ENCODE measurements at regions not wholly inside any gene's neighbourhood (a gene's known extent, or its start where the extent isn't known, plus 50 kb on each side); places are given as distances from the start of the nearest gene placed in this dataset.

DNA sequence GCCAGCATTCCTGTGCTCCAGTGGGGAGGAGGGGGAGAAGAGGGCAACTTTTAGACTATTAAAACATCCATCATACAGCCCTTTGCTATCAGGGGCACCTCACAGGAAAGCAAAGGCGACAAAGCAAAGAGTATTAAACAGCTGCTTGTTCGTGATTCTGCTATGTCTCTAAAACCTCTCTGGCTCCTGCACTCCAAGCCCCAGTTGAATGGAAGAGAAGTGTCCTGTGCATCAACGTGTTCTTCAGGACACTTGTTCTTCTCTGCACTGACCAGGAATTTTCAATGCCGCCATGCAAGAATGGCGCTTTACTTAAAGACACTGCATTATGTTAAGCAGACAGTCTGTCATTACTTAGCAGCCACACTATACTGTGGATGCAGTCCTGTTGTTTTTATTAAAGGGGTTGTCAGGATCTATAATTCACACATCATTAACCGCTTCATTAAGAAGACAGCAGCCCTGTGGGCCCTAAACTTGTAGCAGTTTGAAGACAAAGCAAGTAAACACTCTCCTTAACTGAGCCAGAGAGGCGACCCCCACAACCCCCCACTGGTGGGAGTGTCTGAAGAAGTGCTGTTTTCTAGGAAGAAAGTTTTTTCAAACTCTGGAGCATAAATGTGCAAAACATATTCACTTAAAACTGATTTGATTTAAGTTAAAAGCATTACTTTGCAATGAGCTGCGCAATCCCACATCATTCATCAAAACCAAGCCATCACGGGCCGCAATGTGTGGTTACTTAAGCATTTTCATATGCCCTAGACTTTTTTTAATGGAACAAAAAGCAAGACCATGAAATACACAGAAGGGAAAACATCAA, 164.5 kb downstream of the ZNF608 start:
- no peak for DNase-seq

DNA sequence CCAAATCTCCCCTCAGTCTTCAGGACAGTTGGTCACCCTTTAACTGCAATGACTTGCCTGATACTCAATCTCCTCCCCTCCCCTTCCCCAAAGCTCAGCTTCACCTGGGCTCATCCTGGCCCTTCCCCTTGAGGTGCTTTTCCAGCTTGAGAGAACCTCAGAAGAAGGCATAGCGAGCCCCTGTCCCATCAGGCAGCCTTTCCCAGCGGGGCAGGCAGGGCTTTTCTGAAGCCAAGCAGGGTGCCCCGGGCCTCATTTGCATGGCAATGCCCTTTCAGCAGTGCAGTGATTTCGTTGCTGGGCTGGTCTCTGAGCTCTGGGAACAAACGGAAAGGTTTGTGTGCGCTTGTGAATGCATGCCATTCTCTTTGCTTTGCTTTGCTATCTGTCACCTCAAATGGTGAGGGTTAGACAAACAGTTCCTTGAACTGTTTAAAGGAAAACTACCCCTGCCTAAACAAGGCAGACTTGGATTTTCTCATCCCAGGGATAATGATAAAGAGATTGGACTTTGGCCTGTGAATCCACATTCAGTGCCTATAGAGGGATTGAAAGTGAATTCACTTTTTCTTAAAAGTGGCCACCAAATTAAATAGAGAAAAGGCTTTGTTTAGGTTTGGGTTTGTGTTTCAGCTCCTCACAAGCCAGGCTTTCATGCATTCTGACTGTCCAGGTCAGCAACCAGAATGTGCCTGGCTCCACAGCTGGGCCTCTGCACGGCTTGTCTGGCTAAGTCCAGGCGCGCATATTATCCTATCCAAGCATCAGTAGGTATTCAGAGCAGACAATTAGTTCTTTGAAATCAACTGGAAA, 165.3 kb downstream of the ZNF608 start:
- no peak for DNase-seq

DNA sequence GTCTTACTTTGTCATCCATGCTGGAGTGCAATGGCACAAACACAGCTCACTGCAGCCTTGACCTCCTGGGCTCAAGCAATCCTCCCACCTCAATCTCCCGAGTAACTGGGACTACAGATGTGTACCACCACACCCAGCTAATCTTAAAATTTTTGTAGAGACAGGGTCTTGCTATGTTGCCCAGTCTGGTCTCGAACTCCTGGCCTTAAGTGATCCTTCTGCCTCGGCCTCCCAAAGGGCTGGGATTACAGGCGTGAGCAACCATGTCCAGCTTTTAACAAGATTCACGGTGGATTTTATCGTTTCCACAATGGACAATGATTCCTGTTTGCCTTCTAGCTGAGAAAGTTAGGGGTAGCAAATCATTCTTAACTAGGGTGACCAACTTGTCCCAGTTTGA, 165.9 kb downstream of the ZNF608 start:
- no peak for DNase-seq

DNA sequence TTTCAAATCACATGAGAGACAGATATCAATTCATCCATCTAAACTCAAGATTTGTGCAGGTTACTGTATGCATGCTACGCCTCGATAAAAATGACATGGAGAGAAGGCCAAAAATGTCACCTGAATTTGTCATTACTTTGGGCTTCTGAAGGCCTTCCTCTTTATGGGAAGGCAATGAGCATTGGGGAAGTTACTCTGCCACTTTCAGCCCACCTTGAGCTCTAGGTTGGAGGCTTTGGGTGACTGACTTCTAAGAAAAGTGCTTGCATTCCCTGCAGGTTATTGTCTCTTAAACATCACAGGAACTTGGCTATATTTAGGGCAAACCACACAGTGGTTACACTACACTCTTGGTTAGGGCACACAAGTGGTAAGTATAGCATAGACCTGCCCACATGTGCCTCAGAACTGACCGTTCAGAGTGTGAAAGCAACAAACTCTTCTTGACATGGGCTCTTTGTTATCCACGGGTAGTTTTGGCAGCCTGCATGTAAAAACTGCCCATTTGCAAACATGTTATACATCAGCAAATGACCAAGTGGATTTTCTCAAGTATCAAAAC, 169.5 kb downstream of the ZNF608 start:
- no peak for DNase-seq

DNA sequence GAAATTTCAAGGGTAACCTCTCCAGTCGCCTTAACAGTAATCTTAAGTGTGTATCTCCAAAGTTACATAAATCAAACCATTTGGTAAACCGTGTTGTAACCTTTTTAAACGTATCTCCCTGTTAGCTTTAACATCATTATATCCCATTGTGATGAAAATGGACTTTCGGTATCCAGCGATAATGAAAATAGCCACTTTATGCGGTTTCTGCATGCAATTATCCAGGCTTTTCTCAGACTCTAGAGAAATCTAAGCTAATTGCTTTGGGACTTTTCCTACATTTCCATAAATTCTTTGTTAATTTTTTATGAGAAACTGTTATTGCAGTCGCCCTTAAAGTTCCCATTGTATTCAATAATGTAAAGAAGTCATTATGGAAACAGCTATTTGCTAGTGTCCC, 170.7 kb downstream of the ZNF608 start:
- DNase-seq: no peak

DNA sequence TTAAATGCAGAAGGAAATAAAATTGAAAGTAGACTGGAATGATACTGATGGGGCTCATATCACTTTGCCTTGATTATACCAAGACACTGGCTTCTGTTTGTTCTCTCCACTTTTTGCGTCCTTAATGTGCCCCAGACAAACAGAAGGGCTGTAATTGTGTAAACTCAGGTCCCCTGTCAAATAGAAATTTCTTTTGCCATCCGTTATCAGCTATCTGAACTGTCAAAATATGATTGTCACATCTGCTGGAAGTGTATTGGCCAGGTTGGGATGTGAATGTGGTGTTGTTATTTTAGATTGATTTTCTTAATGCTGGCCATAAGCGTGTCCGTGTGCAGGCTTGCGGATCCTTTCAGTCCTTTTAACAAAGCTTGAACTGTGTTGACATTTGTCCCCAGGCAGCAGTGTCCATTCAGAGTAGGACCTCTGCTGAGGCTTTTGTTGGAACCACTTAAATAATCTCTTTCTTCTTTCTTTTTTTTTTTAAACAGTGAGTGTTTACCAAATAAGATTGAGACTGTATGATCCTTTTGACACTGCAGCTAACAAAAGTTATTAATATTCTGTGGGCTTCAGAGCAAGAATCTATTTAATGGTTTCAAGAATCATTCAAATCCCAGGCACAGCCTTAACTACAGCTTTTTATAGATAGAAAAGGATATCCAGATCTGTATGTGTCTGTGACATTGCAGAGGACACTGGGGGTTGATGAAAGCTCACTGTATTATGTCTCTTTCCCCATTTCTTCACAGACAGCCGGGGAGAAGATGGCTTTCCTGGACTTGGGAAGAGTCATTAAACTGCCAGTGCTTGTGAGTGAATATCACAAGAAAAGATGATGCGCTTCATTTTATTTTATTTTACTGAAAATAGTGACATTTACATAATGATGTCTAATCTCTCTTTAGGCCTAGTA, 171.7 kb downstream of the ZNF608 start:
- no peak for DNase-seq

DNA sequence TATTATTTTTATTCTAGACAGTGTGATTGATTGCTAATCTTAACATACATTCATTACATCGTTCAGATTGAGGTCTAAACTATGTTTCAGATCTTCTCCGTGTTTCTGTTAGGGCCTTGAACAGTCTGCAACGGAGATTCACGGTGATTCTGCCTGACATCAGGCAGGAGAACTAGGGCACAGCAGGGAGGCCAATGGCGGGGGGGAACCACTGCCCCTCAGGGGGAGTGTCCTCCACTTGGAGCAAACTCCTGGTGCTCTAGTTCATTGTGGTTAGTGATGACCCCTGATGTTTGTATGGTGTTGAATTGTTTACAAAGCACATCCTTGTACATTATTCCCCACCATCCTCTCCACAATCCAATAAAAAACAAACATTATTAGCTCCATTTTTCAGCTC, 173.5 kb downstream of the ZNF608 start:
- no peak for DNase-seq

DNA sequence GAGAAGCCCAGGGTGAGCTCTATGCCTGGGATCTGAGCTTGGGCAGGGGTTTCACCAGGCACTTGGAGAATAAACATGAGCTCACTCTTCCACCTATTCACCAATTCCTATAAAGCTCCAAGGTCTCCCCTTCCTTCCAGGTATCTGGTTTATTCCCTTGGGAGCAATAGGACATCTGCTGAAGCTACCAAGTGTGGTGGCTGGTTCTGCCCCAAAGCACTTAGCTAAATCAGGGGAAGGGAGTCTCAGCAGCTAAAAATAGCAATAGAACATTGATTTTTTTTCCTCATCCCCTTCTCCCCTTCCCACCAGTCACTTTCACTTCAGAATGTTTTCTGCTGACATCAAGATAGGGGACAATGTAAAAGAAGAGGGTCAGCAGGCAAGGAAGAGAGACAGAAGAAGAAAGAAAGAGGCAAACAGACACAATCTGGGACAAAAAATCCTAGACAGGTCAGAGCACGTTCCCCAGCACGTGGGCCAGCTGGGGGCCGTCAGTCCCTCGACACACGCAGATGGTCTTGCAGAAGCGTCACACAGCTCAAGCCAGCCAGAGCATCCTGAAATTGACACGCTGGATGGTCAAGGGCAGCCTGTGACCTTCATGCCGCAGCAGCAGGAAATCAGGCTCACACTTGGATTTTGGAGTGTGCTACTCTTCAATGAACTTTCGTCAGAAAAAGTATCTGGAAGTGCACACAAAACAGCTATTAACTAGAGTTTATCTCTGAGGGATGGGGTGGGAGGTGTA, 176.0 kb downstream of the ZNF608 start:
- no peak for DNase-seq

DNA sequence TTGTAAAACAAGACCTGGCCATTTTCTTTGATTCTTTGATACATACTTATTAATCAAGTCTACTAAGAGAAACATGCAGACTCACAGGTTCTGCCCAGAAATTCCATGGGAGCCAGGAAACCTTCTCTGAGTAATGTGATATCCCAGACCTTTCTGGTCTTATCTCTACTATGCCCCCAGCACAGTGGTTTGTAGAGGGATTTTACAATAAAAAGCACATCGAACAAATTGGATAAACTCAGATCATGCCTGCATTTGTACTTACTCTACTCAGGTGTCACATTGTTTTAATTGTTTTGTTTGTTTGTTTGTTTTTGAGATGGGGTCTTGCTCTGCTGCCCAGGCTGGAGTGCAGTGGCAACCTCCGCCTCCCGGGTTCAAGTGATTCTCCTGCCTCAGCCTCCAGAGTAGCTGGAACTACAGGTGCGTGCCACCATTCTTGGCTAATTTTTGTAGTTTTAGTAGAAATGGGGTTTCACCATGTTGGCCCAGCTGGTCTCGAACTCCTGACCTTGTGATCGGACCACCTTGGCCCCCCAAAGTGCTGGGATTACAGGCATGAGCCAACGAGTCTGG, 179.5 kb downstream of the ZNF608 start:
- no peak for DNase-seq

DNA sequence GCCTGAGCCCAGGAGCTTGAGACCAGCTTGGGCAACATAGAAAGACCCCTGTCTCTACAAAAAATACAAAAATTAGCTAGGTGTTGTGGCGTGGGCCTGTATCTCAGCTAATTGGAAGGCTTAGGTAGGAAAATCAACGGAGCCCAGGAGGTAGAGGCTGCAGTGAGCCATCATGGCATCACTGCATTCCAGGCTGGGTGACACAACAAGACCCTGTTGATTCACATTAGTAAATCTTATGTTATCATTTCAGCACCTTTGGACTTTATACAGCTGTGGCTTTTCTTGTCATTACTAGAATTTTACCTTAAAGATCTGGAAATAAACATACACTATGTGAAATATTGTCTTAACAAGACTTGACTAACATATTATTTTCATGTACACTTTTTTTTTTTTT, 185.0 kb downstream of the ZNF608 start:
- peak; percentile 3 for DNase-seq

DNA sequence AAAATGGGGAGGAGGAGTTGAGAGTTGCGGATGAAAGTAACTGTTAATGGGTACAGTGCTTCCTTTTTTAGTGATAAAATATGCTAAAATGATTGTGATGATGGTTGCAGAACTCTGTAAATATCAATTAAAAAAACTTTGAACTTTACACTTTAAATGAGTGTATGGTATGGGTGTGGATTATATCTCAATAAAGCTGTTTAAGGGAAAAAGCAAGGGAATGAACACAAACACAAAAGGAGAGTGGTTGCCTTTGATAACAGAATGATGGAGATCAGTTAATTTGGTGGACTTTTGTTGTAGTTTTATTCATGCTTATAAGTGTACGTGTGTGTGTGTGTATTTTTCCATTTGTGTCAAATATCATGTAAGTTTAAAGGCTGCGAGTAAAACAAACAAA, 186.1 kb downstream of the ZNF608 start:
- no peak for DNase-seq

DNA sequence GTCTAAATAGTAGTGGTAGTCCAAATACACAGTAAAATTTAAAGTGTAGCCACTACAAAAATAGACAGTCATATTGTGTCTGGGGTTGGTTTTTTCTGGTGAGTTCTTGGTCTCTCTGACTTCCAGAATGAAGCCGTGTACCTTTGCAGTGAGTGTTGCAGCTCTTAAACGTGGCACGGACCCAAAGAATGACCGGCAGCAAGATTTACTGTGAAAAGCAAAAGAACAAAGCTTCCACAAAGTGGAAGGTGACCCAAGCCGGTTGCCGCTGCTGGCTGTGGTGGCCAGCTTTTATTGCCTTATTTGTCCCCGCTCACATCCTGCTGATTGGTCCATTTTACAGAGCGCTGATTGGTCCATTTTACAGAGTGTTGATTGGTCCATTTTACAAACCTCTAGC, 188.7 kb downstream of the ZNF608 start:
- no peak for DNase-seq

DNA sequence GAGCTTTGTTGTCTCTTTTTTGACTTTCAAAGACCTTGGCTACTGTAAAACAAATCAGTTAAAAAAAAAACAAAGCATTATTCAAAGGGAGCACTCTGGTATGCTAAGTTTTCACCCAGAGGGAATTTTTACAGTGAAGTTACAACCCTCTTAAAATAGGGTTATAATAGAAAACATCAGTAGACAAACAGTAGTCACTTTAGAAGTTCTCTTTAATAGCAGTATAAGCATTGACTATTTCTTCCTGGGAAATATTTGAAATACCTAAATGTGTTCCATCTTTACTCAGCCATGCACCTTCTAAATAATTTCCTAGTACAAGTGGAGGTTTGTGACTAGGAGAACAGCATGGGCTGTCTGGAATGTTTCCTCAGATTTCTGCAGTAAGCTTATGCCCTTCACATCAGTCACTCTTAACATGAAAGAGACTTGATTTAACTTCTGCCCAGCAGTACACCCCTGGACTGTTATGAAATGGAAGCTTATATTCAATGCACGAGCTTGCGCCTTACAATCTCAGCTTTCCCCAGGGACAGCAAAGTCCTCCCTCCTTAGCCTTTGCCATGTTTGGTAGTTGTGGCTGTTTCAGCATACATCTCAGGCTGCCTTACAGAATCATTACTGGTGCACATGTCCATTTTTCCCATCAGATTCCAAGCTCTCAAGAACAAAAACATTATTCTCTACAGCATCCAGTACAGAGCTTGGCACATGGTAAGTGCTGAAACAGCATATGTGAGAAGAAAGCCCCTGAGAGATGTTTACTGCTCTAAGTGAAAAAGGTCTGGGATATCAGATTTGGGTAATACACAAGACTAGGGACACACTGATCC, 191.5 kb downstream of the ZNF608 start:
- no peak for DNase-seq

DNA sequence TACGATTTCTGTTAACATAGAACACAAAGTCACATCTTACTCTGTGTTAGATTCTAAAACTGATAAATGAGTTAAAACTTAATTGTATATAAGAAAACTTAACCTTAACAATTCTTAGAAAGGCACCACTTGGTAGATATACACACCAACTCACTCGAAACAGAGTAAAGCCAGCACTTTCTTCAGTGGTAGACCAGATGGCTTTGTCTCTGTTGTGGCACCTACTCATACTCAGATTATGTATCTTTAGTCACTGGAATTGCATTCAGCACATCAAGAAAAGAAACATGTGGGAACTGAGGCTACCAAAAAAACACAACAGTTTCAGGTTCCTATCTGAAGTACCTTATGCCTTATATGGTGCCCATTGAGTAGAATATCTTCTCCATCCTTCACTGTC, 192.5 kb downstream of the ZNF608 start:
- DNase-seq: no peak

DNA sequence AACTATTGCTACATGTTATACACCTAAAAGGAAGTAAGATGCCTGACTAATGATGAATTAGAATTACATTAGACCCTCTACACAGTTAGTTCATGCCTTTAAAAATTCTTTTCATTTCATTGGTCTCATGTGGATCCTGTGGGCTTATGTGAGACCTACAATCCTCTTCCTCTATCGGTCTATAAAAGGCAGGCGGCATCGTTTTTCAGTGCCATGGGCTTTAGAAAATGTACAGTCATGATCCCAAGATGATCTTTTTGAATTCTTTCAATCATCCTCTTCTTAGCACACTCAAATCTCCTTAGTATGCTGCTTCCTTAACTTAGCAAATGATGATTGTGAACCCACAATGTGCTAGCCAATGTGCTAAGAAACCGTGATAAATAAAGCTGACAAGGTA, 193.9 kb downstream of the ZNF608 start:
- no peak for DNase-seq

DNA sequence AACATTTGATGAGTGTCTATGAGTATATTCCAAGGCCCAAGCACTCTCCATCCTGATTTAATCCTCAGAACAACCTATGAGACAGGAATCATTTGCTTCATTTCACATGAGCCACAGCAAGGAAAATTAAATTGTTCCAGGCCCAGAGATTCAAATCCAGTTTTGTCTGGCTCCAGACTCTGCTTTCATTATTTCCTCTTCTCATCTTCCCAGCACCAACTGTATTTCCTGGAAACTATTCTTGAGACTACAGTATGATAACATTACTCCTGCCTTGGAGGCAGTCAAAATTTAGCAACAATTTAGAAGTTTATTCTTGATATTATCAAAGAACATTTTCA, 194.5 kb downstream of the ZNF608 start:
- no peak for DNase-seq

DNA sequence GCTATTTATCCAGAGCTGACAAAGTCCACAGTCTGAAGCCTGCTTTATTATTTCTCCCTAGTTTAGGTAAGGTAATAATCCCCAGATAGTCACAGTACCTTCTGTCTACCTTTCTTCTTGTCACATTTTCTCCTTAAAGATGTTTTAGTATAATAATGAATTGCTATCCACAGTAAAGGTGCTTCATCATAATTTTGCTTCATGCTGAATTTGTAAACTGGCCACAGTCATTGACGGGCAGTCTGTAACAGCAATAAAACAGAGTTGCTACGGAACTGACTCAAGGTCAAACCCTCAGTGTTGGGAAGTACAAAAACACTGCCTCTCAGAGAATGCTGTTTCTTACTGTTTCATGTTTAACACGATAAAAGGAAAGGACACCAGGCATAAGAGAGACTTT, 195.7 kb downstream of the ZNF608 start:
- DNase-seq: no peak

DNA sequence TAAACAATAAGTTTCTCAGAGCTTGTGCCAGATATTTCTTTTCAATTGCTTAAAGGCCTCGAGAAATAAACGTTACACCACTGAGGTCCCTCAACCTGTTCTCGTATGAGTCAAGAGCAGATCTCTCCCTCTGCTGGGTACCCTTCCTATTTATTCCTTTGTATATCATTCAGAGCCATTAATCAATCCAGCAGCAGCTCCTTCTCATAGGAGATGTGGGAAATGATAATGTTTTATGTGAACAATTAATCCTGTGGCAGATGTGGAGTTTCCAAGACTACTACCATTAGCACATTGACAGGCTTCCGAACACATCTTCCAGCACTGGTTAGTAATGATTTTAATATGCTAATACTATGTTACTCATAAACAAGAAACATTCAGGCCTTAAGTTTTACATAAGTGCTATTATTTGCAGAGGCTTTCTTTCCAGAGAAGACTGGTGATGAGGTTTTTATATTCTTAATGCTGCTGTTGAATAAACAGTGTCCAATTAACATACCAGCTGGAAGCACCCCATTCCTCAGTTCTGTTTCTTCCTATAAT, 196.5 kb downstream of the ZNF608 start:
- DNase-seq: no peak

DNA sequence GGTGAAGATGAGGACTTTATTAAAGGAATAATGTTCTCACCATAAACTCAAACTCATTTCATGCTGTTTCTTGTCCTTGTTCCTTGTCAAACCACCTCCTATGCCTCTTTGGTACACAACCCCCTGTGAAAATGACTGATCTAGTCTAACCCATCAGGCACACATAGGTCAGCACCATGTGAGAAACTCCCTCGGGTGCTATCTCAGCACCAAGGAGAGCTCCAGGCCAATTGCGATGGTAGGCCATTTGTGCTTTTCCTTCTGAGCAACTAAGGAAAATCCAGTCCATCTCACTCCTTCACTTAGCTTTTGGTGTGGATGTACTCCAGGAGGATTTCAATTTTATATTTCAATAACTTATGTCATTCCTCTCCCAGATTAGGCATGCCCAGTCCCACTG, 199.8 kb downstream of the ZNF608 start:
- DNase-seq: peak; percentile 14

DNA sequence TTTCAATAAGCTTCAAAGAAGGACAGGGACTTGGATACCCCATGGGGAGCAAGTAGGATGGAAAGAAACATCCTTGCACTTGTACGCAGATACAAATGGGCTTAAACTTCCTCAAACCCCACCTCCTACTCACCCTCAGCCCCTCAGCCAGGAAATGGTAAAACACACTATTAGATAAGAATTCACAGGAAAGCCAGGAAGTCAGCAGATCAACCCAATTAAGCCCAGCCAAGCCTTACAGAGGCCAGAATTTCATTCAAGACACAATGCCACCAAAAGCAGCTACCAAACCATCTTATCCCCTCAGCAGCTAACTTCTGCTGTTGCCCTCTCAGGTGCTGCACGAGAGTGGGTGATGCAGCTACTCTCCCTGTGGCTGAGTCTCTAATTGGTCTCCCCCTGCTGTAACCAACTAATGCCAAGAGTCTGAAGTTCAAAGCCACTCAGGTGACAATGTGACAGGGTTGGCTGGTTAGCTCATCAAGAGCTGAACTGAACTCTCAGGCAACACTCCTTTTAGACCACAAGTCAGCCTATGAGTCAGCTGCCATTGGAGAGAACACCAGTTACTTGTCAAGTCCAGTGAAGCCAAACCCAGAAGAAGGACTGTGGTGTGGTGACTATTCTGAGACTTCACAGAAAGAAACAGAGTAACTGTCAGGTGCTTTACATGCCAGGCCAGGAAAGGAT, 201.9 kb downstream of the ZNF608 start:
- DNase-seq: no peak
